ENCODE measurements at regions not wholly inside any gene's neighbourhood (a gene's known extent, or its start where the extent isn't known, plus 50 kb on each side); places are given as distances from the start of the nearest gene placed in this dataset.
"Not testable (repeated sequence)": the region's sequence is repeated elsewhere in the genome, so short reads cannot be mapped to it uniquely, and the experiment has no call there.

DNA sequence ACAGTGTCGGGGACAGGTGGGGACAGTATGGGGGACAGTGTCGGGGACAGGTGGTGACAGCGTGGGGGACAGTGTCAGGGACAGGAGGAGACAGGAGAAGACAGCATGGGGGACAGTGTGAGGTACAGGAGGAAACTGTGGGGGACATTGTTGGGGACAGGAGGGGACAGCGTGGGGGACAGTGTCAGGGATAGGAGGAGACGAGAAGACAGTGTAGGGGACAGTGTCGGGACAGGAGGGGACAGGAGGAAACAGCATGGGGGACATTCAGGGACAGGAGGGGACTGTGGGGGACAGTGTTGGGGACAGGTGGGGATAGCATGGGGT lies 139.5 kb downstream of the TMEM121 start:
- H3K4me1 ChIP-seq (ENCODE audit: insufficient read depth), result no peaks in the 10 kb centered on the region
- no peak overlapping the region for H3K4me3 ChIP-seq
- WGBS, 2 experiments (ENCODE audit: low coverage in 1 of 2, low lambda C conversion rate in 2 of 2, missing lambda C conversion rate in 2 of 2), result 40 to 56% methylated on average over 1 to 6 of the region's 6 CpGs
- H3K9me3 ChIP-seq (ENCODE audit: low read depth), result no peaks in the 10 kb centered on the region
- no peaks in the 10 kb centered on the region for H3K36me3 ChIP-seq (ENCODE audit: low read depth)
- H3K79me2 ChIP-seq (ENCODE audit: insufficient read depth), result no peaks in the 10 kb centered on the region
- no peak overlapping the region for H3K27ac ChIP-seq
- DNase-seq, result no peak
- TF ChIP-seq EZH2phosphoT487 (IDR thresholded peaks at IDR 0.05; ENCODE audit: insufficient read depth, low read depth) (no peak), EZH2 (IDR thresholded peaks at IDR 0.05; ENCODE audit: insufficient read depth, poor library complexity, severe bottlenecking) (no peak)
- H3F3A ChIP-seq (ENCODE audit: insufficient read depth), result no peaks in the 10 kb centered on the region
- no peak overlapping the region for H3K4me2 ChIP-seq (ENCODE audit: unreplicated experiment)
- no peaks in the 10 kb centered on the region for H3K27me3 ChIP-seq (replicated peaks; ENCODE audit: insufficient read depth)
- H3K9ac ChIP-seq, result no peak overlapping the region
- in situ Hi-C loops (cut with MboI), result no loop called here
- no peak overlapping the region for H2AFZ ChIP-seq
- no peaks in the 10 kb centered on the region for H4K20me1 ChIP-seq (ENCODE audit: insufficient read depth)
- H3K9me2 ChIP-seq (ENCODE audit: insufficient read depth), result no peaks in the 10 kb centered on the region

DNA sequence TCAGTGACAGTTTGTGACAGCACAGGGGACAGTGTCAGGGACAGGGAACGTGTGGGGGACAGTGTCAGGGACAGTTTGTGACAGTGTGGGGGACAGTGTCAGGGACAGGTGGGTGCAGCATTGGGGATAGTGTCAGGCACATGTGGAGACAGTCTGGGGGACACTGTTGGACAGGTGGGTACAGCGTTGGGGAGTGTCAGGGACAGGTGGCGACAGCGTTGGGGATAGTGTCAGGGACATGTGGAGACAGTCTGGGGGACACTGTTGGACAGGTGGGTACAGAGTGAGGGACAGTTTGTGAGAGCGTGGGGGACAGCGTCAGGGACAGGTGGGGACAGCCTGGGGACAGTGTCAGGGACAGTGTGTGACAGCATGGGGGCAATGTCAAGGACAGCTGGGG lies 140.0 kb downstream of the TMEM121 start:
- no peaks in the 10 kb centered on the region for H3K36me3 ChIP-seq (ENCODE audit: low read depth)
- WGBS, 2 experiments (ENCODE audit: low coverage in 1 of 2, low lambda C conversion rate in 2 of 2, missing lambda C conversion rate in 2 of 2), result 64 to 70% methylated on average over 6 of the region's 6 CpGs
- no peak for DNase-seq
- H3K4me3 ChIP-seq, result no peak overlapping the region
- no peak overlapping the region for H2AFZ ChIP-seq
- no peak overlapping the region for H3K9ac ChIP-seq
- H4K20me1 ChIP-seq (ENCODE audit: insufficient read depth), result no peaks in the 10 kb centered on the region
- no peaks in the 10 kb centered on the region for H3K79me2 ChIP-seq (ENCODE audit: insufficient read depth)
- TF ChIP-seq EZH2 (IDR thresholded peaks at IDR 0.05; ENCODE audit: insufficient read depth, poor library complexity, severe bottlenecking), result no peak
- no peak for TF ChIP-seq EZH2phosphoT487 (IDR thresholded peaks at IDR 0.05; ENCODE audit: insufficient read depth, low read depth)
- no peaks in the 10 kb centered on the region for H3K9me3 ChIP-seq (ENCODE audit: low read depth)
- no peaks in the 10 kb centered on the region for H3K4me1 ChIP-seq (ENCODE audit: insufficient read depth)
- no peak overlapping the region for H3K27ac ChIP-seq
- in situ Hi-C loops (cut with MboI), result no loop called here
- H3K4me2 ChIP-seq (ENCODE audit: unreplicated experiment), result no peak overlapping the region
- H3F3A ChIP-seq (ENCODE audit: insufficient read depth), result no peaks in the 10 kb centered on the region
- H3K9me2 ChIP-seq (ENCODE audit: insufficient read depth), result no peaks in the 10 kb centered on the region
- no peaks in the 10 kb centered on the region for H3K27me3 ChIP-seq (replicated peaks; ENCODE audit: insufficient read depth)

DNA sequence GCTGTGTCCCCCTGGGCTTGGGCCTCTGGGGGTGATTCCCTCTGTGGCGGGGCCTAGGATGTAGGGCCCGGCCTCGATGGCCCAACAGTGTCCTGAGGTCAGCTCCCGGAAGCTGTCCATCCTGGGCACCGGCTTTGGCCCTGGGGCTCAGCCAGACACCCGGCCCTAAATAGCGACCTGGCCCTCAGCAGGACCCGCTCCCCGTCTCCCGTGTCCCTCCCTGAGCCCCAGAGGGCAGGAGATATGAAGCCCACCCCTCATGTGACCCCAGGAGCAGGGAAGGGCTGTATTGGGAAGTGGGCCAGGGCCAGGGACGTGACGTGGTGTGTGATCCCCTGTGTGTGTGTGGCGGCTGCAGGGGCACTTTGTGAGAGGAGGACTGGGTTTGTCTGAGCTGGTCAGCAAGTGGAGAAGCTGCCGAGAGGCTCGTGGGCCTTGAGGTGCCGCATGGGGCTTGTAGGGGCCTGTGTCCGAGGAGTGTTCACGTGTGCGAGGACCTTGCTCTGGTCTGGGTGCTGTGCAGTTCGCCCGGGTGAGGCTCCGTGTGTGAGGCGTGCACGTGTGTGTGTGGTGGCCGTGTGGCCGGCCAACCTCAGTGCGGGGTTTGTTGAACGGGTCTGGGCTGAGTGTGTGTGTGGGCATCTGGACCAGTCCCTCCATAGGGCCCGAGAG lies 140.7 kb downstream of the TMEM121 start:
- H3K4me1 ChIP-seq (ENCODE audit: insufficient read depth); H3K27me3 ChIP-seq (replicated peaks; ENCODE audit: insufficient read depth); H3K27ac ChIP-seq; H3K36me3 ChIP-seq (ENCODE audit: low read depth); H3K4me2 ChIP-seq (ENCODE audit: unreplicated experiment); H3K4me3 ChIP-seq; H3F3A ChIP-seq (ENCODE audit: insufficient read depth); H3K9ac ChIP-seq; H3K9me2 ChIP-seq (ENCODE audit: insufficient read depth); H2AFZ ChIP-seq; H3K9me3 ChIP-seq (ENCODE audit: low read depth); in situ Hi-C loops (cut with MboI); H3K79me2 ChIP-seq (ENCODE audit: insufficient read depth); DNase-seq; H4K20me1 ChIP-seq (ENCODE audit: insufficient read depth): not testable (repeated sequence)
- WGBS, 2 experiments (ENCODE audit: low coverage in 1 of 2, low lambda C conversion rate in 2 of 2, missing lambda C conversion rate in 2 of 2), result 47 to 55% methylated on average over 18 to 22 of the region's 29 CpGs

GRCh38 chr14:105667663-105668020 lies 141.3 kb downstream of the TMEM121 start:
- H3K4me2 ChIP-seq (ENCODE audit: unreplicated experiment); H3K27me3 ChIP-seq (replicated peaks; ENCODE audit: insufficient read depth); H2AFZ ChIP-seq; H3K27ac ChIP-seq; H3K36me3 ChIP-seq (ENCODE audit: low read depth); DNase-seq; in situ Hi-C loops (cut with MboI); H3K9me3 ChIP-seq (ENCODE audit: low read depth); H3F3A ChIP-seq (ENCODE audit: insufficient read depth); H3K4me3 ChIP-seq; H4K20me1 ChIP-seq (ENCODE audit: insufficient read depth); H3K4me1 ChIP-seq (ENCODE audit: insufficient read depth); H3K79me2 ChIP-seq (ENCODE audit: insufficient read depth); H3K9me2 ChIP-seq (ENCODE audit: insufficient read depth); H3K9ac ChIP-seq: not testable (repeated sequence)
- WGBS, 2 experiments (ENCODE audit: low coverage in 1 of 2, low lambda C conversion rate in 2 of 2, missing lambda C conversion rate in 2 of 2), result 38 to 40% methylated on average over 5 to 7 of the region's 13 CpGs

DNA sequence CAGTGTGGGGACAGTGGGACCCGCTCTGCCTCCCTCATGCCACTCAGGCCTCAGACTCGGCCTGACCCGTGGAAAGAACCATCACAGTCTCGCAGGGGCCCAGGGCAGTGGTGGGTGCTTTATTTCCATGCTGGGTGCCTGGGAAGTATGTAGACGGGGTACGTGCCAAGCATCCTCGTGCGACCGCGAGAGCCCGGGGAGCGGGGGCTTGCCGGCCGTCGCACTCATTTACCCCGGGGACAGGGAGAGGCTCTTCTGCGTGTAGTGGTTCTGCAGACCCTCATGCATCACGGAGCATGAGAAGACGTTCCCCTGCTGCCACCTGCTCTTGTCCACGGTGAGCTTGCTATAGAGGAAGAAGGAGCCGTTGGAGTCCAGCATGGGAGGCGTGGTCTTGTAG lies 141.6 kb downstream of the TMEM121 start:
- WGBS, 2 experiments (ENCODE audit: low coverage in 1 of 2, low lambda C conversion rate in 2 of 2, missing lambda C conversion rate in 2 of 2), result 68% methylated on average over 20 to 22 of the region's 22 CpGs
- in situ Hi-C loops (cut with MboI); H3K79me2 ChIP-seq (ENCODE audit: insufficient read depth); H3K9me3 ChIP-seq (ENCODE audit: low read depth); H3K27ac ChIP-seq; H3F3A ChIP-seq (ENCODE audit: insufficient read depth); H2AFZ ChIP-seq; H3K4me2 ChIP-seq (ENCODE audit: unreplicated experiment); H3K36me3 ChIP-seq (ENCODE audit: low read depth); DNase-seq; H4K20me1 ChIP-seq (ENCODE audit: insufficient read depth); H3K4me1 ChIP-seq (ENCODE audit: insufficient read depth); H3K9me2 ChIP-seq (ENCODE audit: insufficient read depth); H3K9ac ChIP-seq; H3K27me3 ChIP-seq (replicated peaks; ENCODE audit: insufficient read depth); H3K4me3 ChIP-seq: not testable (repeated sequence)

- H3K27me3 ChIP-seq (replicated peaks; ENCODE audit: insufficient read depth); H3F3A ChIP-seq (ENCODE audit: insufficient read depth); H3K9me3 ChIP-seq (ENCODE audit: low read depth); H4K20me1 ChIP-seq (ENCODE audit: insufficient read depth); H3K9me2 ChIP-seq (ENCODE audit: insufficient read depth); H3K4me2 ChIP-seq (ENCODE audit: unreplicated experiment); H3K9ac ChIP-seq; H3K27ac ChIP-seq; DNase-seq; H3K4me1 ChIP-seq (ENCODE audit: insufficient read depth); H3K36me3 ChIP-seq (ENCODE audit: low read depth); H3K4me3 ChIP-seq; H3K79me2 ChIP-seq (ENCODE audit: insufficient read depth); H2AFZ ChIP-seq; in situ Hi-C loops (cut with MboI): not testable (repeated sequence)
- 62 to 67% methylated on average over 29 of the region's 29 CpGs for WGBS, 2 experiments (ENCODE audit: low coverage in 1 of 2, low lambda C conversion rate in 2 of 2, missing lambda C conversion rate in 2 of 2)
Observed at GRCh38 chr14:105668471-105669230, 142.3 kb downstream of the TMEM121 start.

- H3K9ac ChIP-seq; H3K9me2 ChIP-seq (ENCODE audit: insufficient read depth); in situ Hi-C loops (cut with MboI); H3K36me3 ChIP-seq (ENCODE audit: low read depth); H3K27me3 ChIP-seq (replicated peaks; ENCODE audit: insufficient read depth); H3K4me1 ChIP-seq (ENCODE audit: insufficient read depth); H4K20me1 ChIP-seq (ENCODE audit: insufficient read depth); H3K79me2 ChIP-seq (ENCODE audit: insufficient read depth); H3K4me2 ChIP-seq (ENCODE audit: unreplicated experiment); DNase-seq; H3K4me3 ChIP-seq; H3K9me3 ChIP-seq (ENCODE audit: low read depth); H3K27ac ChIP-seq; H3F3A ChIP-seq (ENCODE audit: insufficient read depth); H2AFZ ChIP-seq: not testable (repeated sequence)
- WGBS, 2 experiments (ENCODE audit: low coverage in 1 of 2, low lambda C conversion rate in 2 of 2, missing lambda C conversion rate in 2 of 2), result 40 to 41% methylated on average over 6 to 7 of the region's 7 CpGs
Observed at GRCh38 chr14:105669231-105669610, 142.8 kb downstream of the TMEM121 start.
